ENCODE measurements at regions not wholly inside any gene's neighbourhood (a gene's known extent, or its start where the extent isn't known, plus 50 kb on each side); places are given as distances from the start of the nearest gene placed in this dataset.

- no peaks in the 10 kb centered on the region for H3K36me3 Mint-ChIP-seq (ENCODE audit: low read depth)
- intact Hi-C loops (cut with micrococcal nuclease) = no loop called here
- no peaks in the 10 kb centered on the region for H3K27me3 Mint-ChIP-seq
- no peak overlapping the region for H3K27ac Mint-ChIP-seq
- no peak for TF ChIP-seq CTCF (IDR thresholded peaks at IDR 0.05)
- ChIA-PET CTCF (no interaction called here), POLR2A (no interaction called here)
- ATAC-seq (no peak), DNase-seq (no peak)
- no peak overlapping the region for H3K4me3 Mint-ChIP-seq
- no peaks in the 10 kb centered on the region for H3K9me3 Mint-ChIP-seq
- no peaks in the 10 kb centered on the region for H3K4me1 Mint-ChIP-seq (ENCODE audit: low read depth)
These were observed 259.4 kb upstream of the ARX start for GRCh38 chrX:25275159-25275558.

GRCh38 chrX:25241461-25241860, 225.7 kb upstream of the ARX start:
- Mint-ChIP-seq H3K9me3 (no peaks in the 10 kb centered on the region), H3K4me1 (ENCODE audit: low read depth) (no peaks in the 10 kb centered on the region), H3K4me3 (no peak overlapping the region), H3K27ac (no peak overlapping the region), H3K27me3 (no peaks in the 10 kb centered on the region), H3K36me3 (ENCODE audit: low read depth) (no peaks in the 10 kb centered on the region)
- POLR2A ChIA-PET = no interaction called here
- CTCF ChIA-PET = no interaction called here
- DNase-seq = no peak
- ATAC-seq = no peak
- TF ChIP-seq CTCF (IDR thresholded peaks at IDR 0.05) = no peak
- intact Hi-C loops (cut with micrococcal nuclease) = no loop called here

GRCh38 chrX:25226151-25226550, 210.4 kb upstream of the ARX start:
- H3K4me3 Mint-ChIP-seq = no peak overlapping the region
- CTCF ChIA-PET = no interaction called here
- intact Hi-C loops (cut with micrococcal nuclease) = no loop called here

GRCh38 chrX:25219480-25219879, 203.7 kb upstream of the ARX start:
- no peaks in the 10 kb centered on the region for H3K9me3 Mint-ChIP-seq
- intact Hi-C loops (cut with micrococcal nuclease) = no loop called here
- H3K4me3 Mint-ChIP-seq = no peak overlapping the region
- H3K4me1 Mint-ChIP-seq (ENCODE audit: low read depth) = no peaks in the 10 kb centered on the region
- no peak for ATAC-seq
- TF ChIP-seq CTCF (IDR thresholded peaks at IDR 0.05) = no peak
- H3K27me3 Mint-ChIP-seq = peaks cover 2% of the 10 kb centered on the region
- H3K36me3 Mint-ChIP-seq (ENCODE audit: low read depth) = no peaks in the 10 kb centered on the region
- ChIA-PET POLR2A (no interaction called here), CTCF (no interaction called here)
- DNase-seq = no peak
- no peak overlapping the region for H3K27ac Mint-ChIP-seq

More at GRCh38 chrX:25226151-25226550, 210.4 kb upstream of the ARX start:
- no peak for ATAC-seq
- Mint-ChIP-seq H3K27me3 (no peaks in the 10 kb centered on the region), H3K27ac (no peak overlapping the region), H3K36me3 (ENCODE audit: low read depth) (no peaks in the 10 kb centered on the region), H3K9me3 (no peaks in the 10 kb centered on the region), H3K4me1 (ENCODE audit: low read depth) (no peaks in the 10 kb centered on the region)
- no peak for TF ChIP-seq CTCF (IDR thresholded peaks at IDR 0.05)
- DNase-seq = no peak
- POLR2A ChIA-PET = no interaction called here

- no peaks in the 10 kb centered on the region for H3K9me3 Mint-ChIP-seq
- ChIA-PET POLR2A (no interaction called here), CTCF (no interaction called here)
- H3K4me3 Mint-ChIP-seq = no peak overlapping the region
- TF ChIP-seq CTCF (IDR thresholded peaks at IDR 0.05) = no peak
- intact Hi-C loops (cut with micrococcal nuclease) = no loop called here
- DNase-seq = no peak
- H3K27ac Mint-ChIP-seq = no peak overlapping the region
- H3K4me1 Mint-ChIP-seq (ENCODE audit: low read depth) = no peaks in the 10 kb centered on the region
- H3K36me3 Mint-ChIP-seq (ENCODE audit: low read depth) = no peaks in the 10 kb centered on the region
- no peak for ATAC-seq
- H3K27me3 Mint-ChIP-seq = peaks cover 2% of the 10 kb centered on the region
These were observed 197.8 kb upstream of the ARX start for GRCh38 chrX:25213611-25214010.
